ENCODE measurements at regions not wholly inside any gene's neighbourhood (a gene's known extent, or its start where the extent isn't known, plus 50 kb on each side); places are given as distances from the start of the nearest gene placed in this dataset.

DNA sequence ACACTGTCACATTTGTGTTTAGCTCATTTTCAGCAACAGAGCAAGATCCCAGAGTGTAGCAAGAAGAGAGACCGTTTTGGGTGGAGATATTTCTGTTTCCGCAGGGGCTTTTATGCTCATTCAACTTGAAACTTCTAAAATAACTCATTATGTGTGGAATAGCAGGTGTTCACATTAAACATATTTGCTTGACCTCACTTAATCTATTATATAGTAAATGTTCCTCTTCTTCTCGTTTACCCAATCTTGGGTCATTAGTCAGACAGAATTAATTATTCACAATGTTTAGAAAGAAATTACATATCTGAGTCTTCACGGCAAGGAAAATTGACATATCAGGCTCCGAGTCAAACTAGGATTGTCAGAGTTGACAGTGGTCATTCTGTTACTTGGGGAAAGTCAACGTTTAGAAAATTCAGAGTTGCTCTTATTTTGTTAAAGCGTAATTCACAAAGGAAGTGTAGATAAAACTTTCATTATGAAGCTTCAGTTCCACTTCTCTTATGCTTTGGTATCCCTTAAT lies 222.9 kb downstream of the TPRG1 start:
- no peak for DNase-seq
- Histone ChIP-seq H2AK9ac (replicated peaks; ENCODE audit: low read depth, low read length, poor library complexity) (no peak overlapping the region), H3K4ac (ENCODE audit: low read depth, low read length) (no peak overlapping the region), H3K4me1 (ENCODE audit: control insufficient read depth, insufficient read depth, low read length) (no peaks in the 10 kb centered on the region), H2BK20ac (ENCODE audit: low read depth, low read length) (no peak overlapping the region), H3K14ac (replicated peaks; ENCODE audit: low read depth, low read length) (no peak overlapping the region), H3K27me3 (ENCODE audit: control insufficient read depth, insufficient read depth, low read length) (no peaks in the 10 kb centered on the region), H3K36me3 (ENCODE audit: control insufficient read depth, insufficient read depth, low read length) (no peaks in the 10 kb centered on the region), H2AK5ac (ENCODE audit: low read depth, low read length) (no peak overlapping the region), H4K91ac (ENCODE audit: insufficient read depth, low read depth, low read length) (no peak overlapping the region), H3K4me3 (ENCODE audit: insufficient read depth, low read depth, low read length) (no peak overlapping the region), H3K4me2 (ENCODE audit: low read depth, low read length) (no peak overlapping the region), H3K56ac (ENCODE audit: extremely low read depth, insufficient read depth, low read length) (no peak overlapping the region), H2BK5ac (ENCODE audit: low read depth, low read length, poor library complexity, severe bottlenecking) (no peak overlapping the region), H3K9me1 (ENCODE audit: insufficient read depth, low read length) (no peaks in the 10 kb centered on the region), H4K8ac (ENCODE audit: low read depth in 2 of 2, low read length in 2 of 2) (no peak overlapping the region), H3K9ac (ENCODE audit: low read depth, low read length) (no peak overlapping the region), H3K18ac (ENCODE audit: low read depth, low read length) (no peak overlapping the region), H2AFZ (replicated peaks; ENCODE audit: low read length, poor library complexity) (no peak overlapping the region), H3K9me3 (ENCODE audit: control insufficient read depth, insufficient read depth, low read length) (no peaks in the 10 kb centered on the region), H2BK15ac (ENCODE audit: low read depth, low read length) (no peak overlapping the region), H4K20me1 (ENCODE audit: insufficient read depth, low read length) (no peaks in the 10 kb centered on the region), H3K79me1 (ENCODE audit: low read depth in 1 of 2, low read length in 2 of 2) (no peaks in the 10 kb centered on the region), H2BK120ac (ENCODE audit: low read depth, low read length) (no peak overlapping the region), H4K5ac (ENCODE audit: low read depth, low read length) (no peak overlapping the region), H3K27ac (ENCODE audit: insufficient read depth, low read length) (no peak overlapping the region), H3K23ac (ENCODE audit: low read depth, low read length) (no peak overlapping the region)
- no peak for ATAC-seq (ENCODE audit: low read depth)
- WGBS, 2 experiments (ENCODE audit: extremely low coverage in 2 of 2, insufficient read length in 1 of 2), result no CpG with 5 or more reads among the region's 7 CpGs
- no TSS peak for BruUV-seq (replicated peaks)
- intact Hi-C loops (cut with micrococcal nuclease), result loop anchor here (2.0 kb wide), 1 partner anchor 14 kb away; no protein-coding TSS in a partner anchor
- dilution Hi-C loops (cut with HindIII; ENCODE audit: low sequenced_read_pairs, unreplicated experiment), result no loop called here
- ChIA-PET POLR2A (ENCODE audit: unreplicated experiment) (no interaction called here), CTCF (no interaction called here)
- in situ Hi-C loops (cut with MboI; ENCODE audit: low sequenced_read_pairs), result no loop called here
- no peak for TF ChIP-seq BHLHE40 (IDR thresholded peaks at IDR 0.05; ENCODE audit: low read depth, low read length)
- no peak for TF ChIP-seq MXI1 (IDR thresholded peaks at IDR 0.05; ENCODE audit: borderline replicate concordance, low read depth, low read length)
- no peak for TF ChIP-seq MAZ (IDR thresholded peaks at IDR 0.05; ENCODE audit: borderline replicate concordance, low read depth, low read length)
- TF ChIP-seq RAD21 (IDR thresholded peaks at IDR 0.05; ENCODE audit: low read length), result no peak
- TF ChIP-seq, protein P1, sequence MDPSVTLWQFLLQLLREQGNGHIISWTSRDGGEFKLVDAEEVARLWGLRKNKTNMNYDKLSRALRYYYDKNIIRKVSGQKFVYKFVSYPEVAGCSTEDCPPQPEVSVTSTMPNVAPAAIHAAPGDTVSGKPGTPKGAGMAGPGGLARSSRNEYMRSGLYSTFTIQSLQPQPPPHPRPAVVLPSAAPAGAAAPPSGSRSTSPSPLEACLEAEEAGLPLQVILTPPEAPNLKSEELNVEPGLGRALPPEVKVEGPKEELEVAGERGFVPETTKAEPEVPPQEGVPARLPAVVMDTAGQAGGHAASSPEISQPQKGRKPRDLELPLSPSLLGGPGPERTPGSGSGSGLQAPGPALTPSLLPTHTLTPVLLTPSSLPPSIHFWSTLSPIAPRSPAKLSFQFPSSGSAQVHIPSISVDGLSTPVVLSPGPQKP (IDR thresholded peaks at IDR 0.05; ENCODE audit: borderline replicate concordance, low read depth, low read length), result no peak
- no peak for TF ChIP-seq POLR2A (IDR thresholded peaks at IDR 0.05; ENCODE audit: low read depth, low read length)
- TF ChIP-seq NFE2L2 (IDR thresholded peaks at IDR 0.05; ENCODE audit: low read depth, low read length), result no peak
- no peak for TF ChIP-seq CHD1 (IDR thresholded peaks at IDR 0.05; ENCODE audit: low read depth, low read length)
- TF ChIP-seq CEBPB (IDR thresholded peaks at IDR 0.05; ENCODE audit: low read depth, low read length), result no peak
- TF ChIP-seq RFX5 (IDR thresholded peaks at IDR 0.05; ENCODE audit: low read depth, low read length), result no peak
- TF ChIP-seq, protein P2, sequence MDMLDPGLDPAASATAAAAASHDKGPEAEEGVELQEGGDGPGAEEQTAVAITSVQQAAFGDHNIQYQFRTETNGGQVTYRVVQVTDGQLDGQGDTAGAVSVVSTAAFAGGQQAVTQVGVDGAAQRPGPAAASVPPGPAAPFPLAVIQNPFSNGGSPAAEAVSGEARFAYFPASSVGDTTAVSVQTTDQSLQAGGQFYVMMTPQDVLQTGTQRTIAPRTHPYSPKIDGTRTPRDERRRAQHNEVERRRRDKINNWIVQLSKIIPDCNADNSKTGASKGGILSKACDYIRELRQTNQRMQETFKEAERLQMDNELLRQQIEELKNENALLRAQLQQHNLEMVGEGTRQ (IDR thresholded peaks at IDR 0.05; ENCODE audit: low read depth, low read length), result no peak
- TF ChIP-seq FOS (IDR thresholded peaks at IDR 0.05; ENCODE audit: low read depth, low read length), result no peak
- no peak for TF ChIP-seq CTCF (conservative IDR thresholded peaks at IDR 0.05; ENCODE audit: low read depth, low read length)
- no peak for TF ChIP-seq SMC3 (IDR thresholded peaks at IDR 0.05; ENCODE audit: low read depth, low read length)
